SK-N-SH (cell line): ENCODE measurements at regions not wholly inside any gene's neighbourhood (a gene's known extent, or its start where the extent isn't known, plus 50 kb on each side); places are given as distances from the start of the nearest gene placed in this dataset.

Experiments used
- CTCF ChIA-PET: fragments of 300-600, 350-600 bp; formaldehyde crosslinking; extraction: SDS; loops from one replicate; lab custom pipeline; 2021; lab: Yijun Ruan, JAX
- POLR2A ChIA-PET: fragments of 350-600 bp; sonication (Branson Sonifier 250); formaldehyde crosslinking; extraction: SDS; loops from one replicate; lab custom pipeline; 2020; ENCODE audit warnings: antibody characterized with exemption, inconsistent platforms; lab: Yijun Ruan, JAX
- DNase-seq: peaks from one replicate; pipeline ENCODE4 v3.0.0; 2012
- H2AFZ ChIP-seq: fragments of 200-600 bp; sonication (generic); 2 replicates; pipeline ENCODE4 v1.8.1; 2016; ENCODE audit warnings: antibody characterized with exemption, mild to moderate bottlenecking, low read depth
- H3F3A ChIP-seq: fragments of 200-600 bp; sonication (generic); replicated peaks from 2 replicates; pipeline ENCODE3; 2016; ENCODE audit warnings: antibody characterized with exemption, mild to moderate bottlenecking; ENCODE audit not compliant: insufficient read depth
- H3K27ac ChIP-seq, 2 experiments: fragments of 200-500 bp in 1 of 2; fragments of 200-600 bp in 1 of 2; sonication (Bioruptor generic) in 1 of 2; sonication (generic), shearing (Covaris generic) in 1 of 2; 2 replicates each; pipeline versions ENCODE4 v1.5.1 to v1.6.1; 2014 to 2016; ENCODE audit warnings: low read depth in 2 of 2, inconsistent platforms in 1 of 2, low read length in 1 of 2, mild to moderate bottlenecking in 1 of 2, mixed read lengths in 1 of 2
- H3K27me3 ChIP-seq: fragments of 200-600 bp; sonication (generic), shearing (Covaris generic); 2 replicates; pipeline ENCODE4 v1.6.1; 2016; ENCODE audit warnings: mixed run types; ENCODE audit not compliant: insufficient read depth
- H3K36me3 ChIP-seq, 2 experiments: fragments of 200-500 bp in 1 of 2; fragments of 200-600 bp in 1 of 2; sonication (Bioruptor generic) in 1 of 2; sonication (generic) in 1 of 2; replicated peaks in 1 of 2; 2 replicates each; pipeline versions ENCODE3 to v1.5.1; 2014 to 2016; ENCODE audit warnings: low read length in 1 of 2, mild to moderate bottlenecking in 1 of 2; ENCODE audit not compliant: insufficient read depth in 2 of 2, control insufficient read depth in 1 of 2
- H3K4me1 ChIP-seq, 2 experiments: fragments of 200-500 bp in 1 of 2; fragments of 200-600 bp in 1 of 2; sonication (Bioruptor generic) in 1 of 2; sonication (generic), shearing (Covaris generic) in 1 of 2; 2 replicates each; pipeline versions ENCODE4 v1.5.1 to v1.6.1; 2014 to 2016; ENCODE audit warnings: low read depth in 1 of 2, low read length in 1 of 2, mixed run types in 1 of 2; ENCODE audit not compliant: insufficient read depth in 2 of 2, control insufficient read depth in 1 of 2
- H3K4me2 ChIP-seq: fragments of 200-600 bp; sonication (generic), shearing (Covaris generic); 2 replicates; pipeline ENCODE4 v1.6.1; 2017; ENCODE audit warnings: mixed run types
- H3K4me3 ChIP-seq, 2 experiments: fragments of 200-500 bp in 1 of 2; fragments of 200-600 bp in 1 of 2; sonication (Bioruptor generic) in 1 of 2; sonication (generic), shearing (Covaris generic) in 1 of 2; 2 replicates each; pipeline versions ENCODE4 v1.5.1 to v1.8.1; 2014 to 2016; ENCODE audit warnings: low read depth in 2 of 2, inconsistent platforms in 1 of 2, low read length in 1 of 2, mild to moderate bottlenecking in 1 of 2, mixed read lengths in 1 of 2, moderate library complexity in 1 of 2
- H3K79me2 ChIP-seq: fragments of 200-600 bp; sonication (generic); 2 replicates; pipeline ENCODE4 v1.8.1; 2017; ENCODE audit warnings: mild to moderate bottlenecking; ENCODE audit not compliant: insufficient read depth
- H3K9ac ChIP-seq: fragments of 200-600 bp; sonication (generic); 2 replicates; pipeline ENCODE4 v1.6.1; 2017; ENCODE audit warnings: mixed run types
- H3K9me2 ChIP-seq: fragments of 200-600 bp; sonication (generic); 2 replicates; pipeline ENCODE4 v1.6.1; 2017; ENCODE audit warnings: mixed run types
- H3K9me3 ChIP-seq: fragments of 200-600 bp; sonication (generic); 2 replicates; pipeline ENCODE4 v1.6.1; 2017; ENCODE audit warnings: mixed run types, mild to moderate bottlenecking, moderate library complexity
- H4K20me1 ChIP-seq: fragments of 200-600 bp; sonication (generic); 2 replicates; pipeline ENCODE4 v1.6.1; 2017; ENCODE audit warnings: mild to moderate bottlenecking, mixed run types; ENCODE audit not compliant: insufficient read depth
- RAD21 ChIP-seq: IDR thresholded peaks from 2 replicates; pipeline ENCODE4 v1.6.1; 2012; ENCODE audit warnings: mild to moderate bottlenecking, low read length
- WGBS: methylation state at CpG from one replicate; pipeline ENCODE4 v1.1.6; 2017; ENCODE audit warnings: low lambda C conversion rate; 5-methylcytosine and 5-hydroxymethylcytosine counted together

GRCh38 chr6:37119387-37119886, 50.5 kb upstream of the PIM1 start:
- Histone ChIP-seq H3K27me3 (no peaks in the 10 kb centered on the region), H4K20me1 (no peaks in the 10 kb centered on the region), H3K9me2 (no peaks in the 10 kb centered on the region), H3F3A (no peaks in the 10 kb centered on the region), H3K4me3 (no peak overlapping the region), H3K4me1 (no peaks in the 10 kb centered on the region), H2AFZ (no peak overlapping the region), H3K4me2 (no peak overlapping the region), H3K27ac (no peak overlapping the region), H3K36me3 (no peaks in the 10 kb centered on the region), H3K79me2 (no peaks in the 10 kb centered on the region), H3K9ac (no peak overlapping the region), H3K9me3 (no peaks in the 10 kb centered on the region)
- CTCF ChIA-PET, result interaction anchor here (1.5 to 2.4 kb wide), 2 partner anchors 51 to 101 kb away, joined by 4 to 9 read pairs; partner anchors contain the start of gene PIM1
- POLR2A ChIA-PET, result no interaction called here
- no peak for TF ChIP-seq RAD21
- no peak for DNase-seq
- WGBS, result 95% methylated on average over 5 of the region's 5 CpGs
